K562 (cell line): ENCODE measurements at regions not wholly inside any gene's neighbourhood (a gene's known extent, or its start where the extent isn't known, plus 50 kb on each side); places are given as distances from the start of the nearest gene placed in this dataset.

Experiments
- ATAC-seq: fragments of 200-7000 bp; cut with Tn5 transposase; 3 replicates; pipeline ENCODE4 v1.9.1; 2020; ENCODE audit warnings: moderate library complexity
- BruUV-seq: library from RNA; stranded (reverse); fragments of 400-500 nt; replicated peaks from 2 replicates; lab custom pipeline; 2021; lab: Mats Ljungman, UMichigan
- CTCF ChIA-PET: fragments of 300-600 bp; formaldehyde crosslinking; extraction: SDS; loops from one replicate; lab custom pipeline; 2021; ENCODE audit warnings: low intra/inter-chr PET ratio; lab: Yijun Ruan, JAX
- POLR2A ChIA-PET: fragments of 300-600, 350-650 bp; sonication (Branson Sonifier 250); formaldehyde crosslinking; extraction: SDS; loops from one replicate; lab custom pipeline; 2021; ENCODE audit warnings: antibody characterized with exemption, inconsistent platforms; lab: Yijun Ruan, JAX
- DNase-seq, 4 experiments: peaks; one replicate each; pipeline versions ENCODE4 v3.0.0 to v3.0.0-alpha.2; 2011 to 2018; ENCODE audit warnings: low spot score in 3 of 4, mixed read lengths in 3 of 4; ENCODE audit errors: extremely low read depth in 1 of 4
- FAIRE-seq: peaks from 2 replicates; lab custom pipeline; 2011; peaks lifted over from hg19 to GRCh38; lab: Jason Lieb, UNC
- H2AFZ ChIP-seq: 2 replicates; pipeline ENCODE4 v1.6.0; 2011; ENCODE audit warnings: low read depth, low read length, control low read depth, inconsistent platforms
- H3K27ac ChIP-seq: fragments of 200-600 bp; 3 replicates; pipeline ENCODE4 v1.8.0; 2011; ENCODE audit warnings: low read depth, mild to moderate bottlenecking, control low read depth, inconsistent platforms, low read length, moderate library complexity, mixed read lengths; ENCODE audit errors: extremely low read depth
- H3K27me3 ChIP-seq, 2 experiments: fragments of 300-600 bp in 1 of 2; 2 replicates in 1 of 2; 3 replicates in 1 of 2; pipeline versions ENCODE4 v1.6.0 to v1.8.0; 2011; ENCODE audit warnings: inconsistent platforms in 2 of 2, low read length in 2 of 2, mild to moderate bottlenecking in 1 of 2, mixed read lengths in 1 of 2, moderate library complexity in 1 of 2; ENCODE audit not compliant: control insufficient read depth in 2 of 2, insufficient read depth in 2 of 2
- H3K36me3 ChIP-seq: fragments of 300-600 bp; 3 replicates; pipeline ENCODE4 v1.8.0; 2011; ENCODE audit warnings: mild to moderate bottlenecking, low read length, inconsistent platforms; ENCODE audit not compliant: control insufficient read depth, insufficient read depth
- H3K4me1 ChIP-seq, 2 experiments: fragments of 200-600 bp in 1 of 2; replicated peaks in 1 of 2; 2 replicates in 1 of 2; 3 replicates in 1 of 2; pipeline versions ENCODE4 v1.5.1 to v1.8.0; 2011; ENCODE audit warnings: inconsistent platforms in 2 of 2, low read length in 2 of 2, mild to moderate bottlenecking in 1 of 2, mixed read lengths in 1 of 2, moderate library complexity in 1 of 2; ENCODE audit not compliant: control insufficient read depth in 2 of 2, insufficient read depth in 2 of 2
- H3K4me2 ChIP-seq: 2 replicates; pipeline ENCODE4 v1.6.1; 2011; ENCODE audit warnings: low read length, control low read depth, inconsistent platforms, mixed read lengths; ENCODE audit not compliant: insufficient read depth
- H3K4me3 ChIP-seq: fragments of 200-600 bp; sonication (generic), shearing (Covaris generic); 2 replicates; pipeline ENCODE4 v1.5.1; 2016; ENCODE audit warnings: control low read depth, inconsistent platforms
- H3K79me2 ChIP-seq: fragments of 200-600 bp; 3 replicates; pipeline ENCODE4 v1.8.0; 2011; ENCODE audit warnings: low read length, inconsistent platforms; ENCODE audit not compliant: control insufficient read depth, insufficient read depth
- H3K9ac ChIP-seq, 2 experiments: 2 replicates each; pipeline versions ENCODE4 v1.6.0 to v1.6.1; 2011; ENCODE audit warnings: low read depth in 2 of 2, low read length in 2 of 2, control low read depth in 1 of 2, inconsistent platforms in 1 of 2, mild to moderate bottlenecking in 1 of 2, mixed read lengths in 1 of 2; ENCODE audit not compliant: insufficient read depth in 1 of 2
- H3K9me1 ChIP-seq: one replicate; pipeline ENCODE4 v1.6.0; 2011; ENCODE audit warnings: inconsistent platforms, mild to moderate bottlenecking, low read length, moderate library complexity; ENCODE audit not compliant: control insufficient read depth, insufficient read depth
- H3K9me3 ChIP-seq: replicated peaks from 2 replicates; pipeline ENCODE4 v1.5.1; 2011; ENCODE audit warnings: low read depth, low read length, inconsistent platforms; ENCODE audit not compliant: control insufficient read depth, insufficient read depth
- H4K20me1 ChIP-seq: replicated peaks from 2 replicates; pipeline ENCODE4 v1.6.1; 2011; ENCODE audit warnings: low read length, inconsistent platforms, mixed read lengths; ENCODE audit not compliant: control insufficient read depth, insufficient read depth
- BCLAF1 ChIP-seq, 2 experiments: fragments of 450-650 bp in 1 of 2; IDR thresholded peaks; 2 replicates each; pipeline ENCODE4 v1.6.1; 2011 to 2017; ENCODE audit warnings: low read depth in 2 of 2, antibody characterized with exemption in 1 of 2, borderline replicate concordance in 1 of 2, low read length in 1 of 2, mild to moderate bottlenecking in 1 of 2, mixed read lengths in 1 of 2; ENCODE audit not compliant: control insufficient read depth in 1 of 2
- CREB3L1 ChIP-seq: fragments of 450-650 bp; IDR thresholded peaks from 2 replicates; pipeline ENCODE4 v1.6.1; 2014; ENCODE audit warnings: low read depth, mild to moderate bottlenecking, moderate library complexity, borderline replicate concordance
- CREBBP ChIP-seq: IDR thresholded peaks from one replicate; pipeline ENCODE4 v1.6.1; 2012; ENCODE audit warnings: low read depth, mild to moderate bottlenecking, control low read depth, inconsistent platforms, low read length
- JUND ChIP-seq, 2 experiments: IDR thresholded peaks; 2 replicates in 1 of 2; 3 replicates in 1 of 2; pipeline ENCODE4 v1.6.1; 2011; ENCODE audit warnings: borderline replicate concordance in 2 of 2, low read depth in 2 of 2, low read length in 2 of 2, improper control_type of control experiment in 1 of 2, missing biosample characterization in 1 of 2, missing genetic modification characterization in 1 of 2, missing genetic modification reagents in 1 of 2
- NR4A1 ChIP-seq, 2 experiments: fragments of 250-450 bp in 1 of 2; fragments of 450-650 bp in 1 of 2; sonication (Bioruptor Pico) in 1 of 2; IDR thresholded peaks; 2 replicates each; pipeline versions ENCODE4 v1.4.0 to v1.6.1; 2016 to 2020; ENCODE audit warnings: mild to moderate bottlenecking in 2 of 2, missing compliant biosample characterization in 1 of 2, missing genetic modification characterization in 1 of 2, moderate library complexity in 1 of 2
- PPARD ChIP-seq: fragments of 250-450 bp; sonication (Bioruptor Pico); IDR thresholded peaks from 2 replicates; pipeline ENCODE4 v1.8.0; 2022; ENCODE audit warnings: inconsistent platforms, mild to moderate bottlenecking, moderate library complexity
- TFAP4 ChIP-seq: sonication (generic); formaldehyde crosslinking; IDR thresholded peaks from 2 replicates; pipeline ENCODE4 v1.8.0; 2022; ENCODE audit warnings: missing genetic modification reagents, mild to moderate bottlenecking, moderate library complexity, borderline replicate concordance
- ZBTB8A ChIP-seq: fragments of 450-650 bp; IDR thresholded peaks from 2 replicates; pipeline ENCODE4 v1.6.1; 2018; ENCODE audit warnings: mild to moderate bottlenecking, moderate library complexity; ENCODE audit not compliant: partially characterized antibody
- WGBS: fragments of 100-300 bp; shearing (Covaris generic); methylation state at CpG from one replicate; pipeline ENCODE4 v1.1.6; 2016; ENCODE audit warnings: low coverage, mixed read lengths; ENCODE audit not compliant: insufficient coverage; ENCODE audit errors: missing lambda C conversion rate; 5-methylcytosine and 5-hydroxymethylcytosine counted together
- in situ Hi-C: fragments of 300-500 bp; cut with MboI; formaldehyde crosslinking; loops from 4 replicates; pipeline ENCODE4 v1.15.0; 2018; ENCODE audit warnings: inconsistent platforms, mixed read lengths
- intact Hi-C: fragments of 100-400 bp; cut with micrococcal nuclease; formaldehyde crosslinking; loops from 2 replicates; pipeline ENCODE4 v1.14.2; 2022

- ATAC-seq, result no peak
- in situ Hi-C loops (no loop called here), intact Hi-C loops (no loop called here)
- Histone ChIP-seq H3K27me3 (no peaks in the 10 kb centered on the region; a peak in 1 of 5 replicates), H3K79me2 (no peaks in the 10 kb centered on the region), H3K9me3 (no peaks in the 10 kb centered on the region), H3K36me3 (no peaks in the 10 kb centered on the region), H3K9ac (no peak overlapping the region), H3K4me2 (no peak overlapping the region), H2AFZ (no peak overlapping the region), H3K4me3 (no peak overlapping the region), H3K4me1 (no peaks in the 10 kb centered on the region)
- POLR2A ChIA-PET, result no interaction called here
- WGBS, result 0% methylated on average over 6 of the region's 6 CpGs
- no peak for DNase-seq
- CTCF ChIA-PET, result no interaction called here
- no peak for TF ChIP-seq ZBTB8A
- no peak for TF ChIP-seq BCLAF1 (IDR thresholded peaks at IDR 0.05; ENCODE audit: borderline replicate concordance in 1 of 2, control insufficient read depth in 1 of 2, low read depth in 2 of 2, low read length in 1 of 2)
- TF ChIP-seq CREB3L1, result no peak
- no peak for TF ChIP-seq TFAP4
- no peak for TF ChIP-seq NR4A1 (CRISPR knock-in tag; IDR thresholded peaks at IDR 0.05)
- TF ChIP-seq NR4A1 (tag; IDR thresholded peaks at IDR 0.05), result no peak
- TF ChIP-seq JUND (IDR thresholded peaks at IDR 0.05; ENCODE audit: borderline replicate concordance, low read depth, low read length), result no peak
- TF ChIP-seq JUND (tag; IDR thresholded peaks at IDR 0.05; ENCODE audit: borderline replicate concordance, low read depth, low read length), result no peak
- no peak for TF ChIP-seq PPARD
- no peak for TF ChIP-seq CREBBP
- TF ChIP-seq, all 486 proteins: peak for 0
- no TSS peak for BruUV-seq
- no peak for FAIRE-seq
- H3K9me1 ChIP-seq, result no peaks in the 10 kb centered on the region
- no peak overlapping the region for H3K27ac ChIP-seq
- no peaks in the 10 kb centered on the region for H4K20me1 ChIP-seq
Observed at GRCh38 chr20:19897891-19898290, 119.3 kb upstream of the NAA20 start.
